Activated CD8-positive, alpha-beta memory T cell treated with anti-CD3 and anti-CD28 coated beads, Interleukin-2, amount 50 U/mL, for 48 hours (primary cell): ENCODE measurements at regions not wholly inside any gene's neighbourhood (a gene's known extent, or its start where the extent isn't known, plus 50 kb on each side); places are given as distances from the start of the nearest gene placed in this dataset.
"Not testable (repeated sequence)": the region's sequence is repeated elsewhere in the genome, so short reads cannot be mapped to it uniquely, and the experiment has no call there.

Experiments used
- DNase-seq: peaks from one replicate; pipeline ENCODE4 v3.0.0-alpha.2; 2020

DNA sequence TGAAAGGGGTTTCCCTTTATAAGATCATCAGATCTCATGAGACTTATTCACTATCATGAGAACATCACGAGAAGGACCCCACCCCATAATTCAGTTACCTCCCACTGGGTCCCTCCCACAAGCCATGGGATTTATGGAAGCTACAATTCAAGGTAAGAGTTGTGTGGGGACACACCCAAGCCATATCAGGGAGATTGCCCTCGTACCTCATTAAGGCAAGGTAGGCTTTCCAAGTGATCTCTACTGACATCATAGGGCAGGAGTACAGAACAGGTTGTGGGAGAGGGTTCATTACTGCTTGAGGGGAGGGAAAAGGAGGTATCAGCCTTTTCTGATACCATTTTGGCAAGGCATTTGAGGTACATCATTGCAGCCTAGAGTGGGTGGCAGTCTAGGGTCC lies 524.6 kb downstream of the PRKD1 start:
- DNase-seq: no peak

DNA sequence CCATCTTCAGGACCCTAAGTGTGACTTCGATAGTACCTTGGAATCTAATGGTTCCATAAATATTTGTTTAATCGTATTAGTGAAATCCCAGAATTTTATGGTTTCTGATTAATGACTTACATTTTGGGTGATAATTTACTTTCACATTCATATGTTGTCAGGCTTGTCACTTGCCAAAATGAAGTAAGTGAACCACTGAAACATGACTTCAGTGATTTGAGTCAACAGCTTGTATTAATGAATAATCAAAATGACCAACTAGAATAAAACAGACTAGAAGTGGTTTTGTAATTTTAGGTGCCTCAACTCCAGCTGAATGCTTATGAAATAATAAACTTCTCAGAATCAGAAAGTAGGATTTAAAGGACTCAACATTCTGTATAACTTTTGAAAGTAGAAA lies 517.1 kb downstream of the PRKD1 start:
- DNase-seq: no peak

DNA sequence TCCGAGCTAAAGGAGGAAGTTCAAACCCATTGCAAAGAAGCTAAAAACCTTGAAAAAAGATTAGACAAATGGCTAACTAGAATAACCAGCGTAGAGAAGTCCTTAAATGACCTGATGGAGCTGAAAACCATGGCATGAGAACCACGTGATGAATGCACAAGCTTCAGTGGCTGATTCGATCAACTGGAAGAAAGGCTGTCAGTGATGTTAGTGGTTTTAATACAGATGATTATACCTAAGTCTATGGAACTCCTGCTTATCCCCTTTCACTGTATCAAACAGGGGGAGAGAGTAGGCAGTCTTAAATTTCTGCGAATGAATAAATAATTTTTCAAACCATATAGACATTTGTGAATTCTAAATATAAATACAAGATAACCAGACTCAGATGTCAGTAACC lies 512.7 kb downstream of the PRKD1 start:
- DNase-seq: not testable (repeated sequence)

DNA sequence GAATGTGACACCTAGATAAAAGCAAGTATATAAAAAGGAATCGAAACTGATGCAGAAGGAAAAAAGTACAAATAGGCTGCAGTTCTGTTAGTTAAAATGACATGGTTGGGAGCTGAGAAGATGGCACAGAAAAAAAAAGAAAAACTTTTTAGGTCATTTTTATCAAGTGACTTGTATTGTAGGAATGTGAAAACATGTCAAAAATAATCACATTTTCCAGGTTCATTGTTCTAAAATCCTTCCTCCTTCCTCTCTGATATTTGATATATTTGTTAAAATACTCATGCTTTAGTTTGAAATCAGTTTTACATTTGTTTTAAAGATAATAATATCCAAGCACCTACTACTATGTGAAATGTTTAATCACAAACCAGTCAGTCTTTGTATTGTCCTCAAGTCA lies 507.9 kb downstream of the PRKD1 start:
- DNase-seq: no peak

DNA sequence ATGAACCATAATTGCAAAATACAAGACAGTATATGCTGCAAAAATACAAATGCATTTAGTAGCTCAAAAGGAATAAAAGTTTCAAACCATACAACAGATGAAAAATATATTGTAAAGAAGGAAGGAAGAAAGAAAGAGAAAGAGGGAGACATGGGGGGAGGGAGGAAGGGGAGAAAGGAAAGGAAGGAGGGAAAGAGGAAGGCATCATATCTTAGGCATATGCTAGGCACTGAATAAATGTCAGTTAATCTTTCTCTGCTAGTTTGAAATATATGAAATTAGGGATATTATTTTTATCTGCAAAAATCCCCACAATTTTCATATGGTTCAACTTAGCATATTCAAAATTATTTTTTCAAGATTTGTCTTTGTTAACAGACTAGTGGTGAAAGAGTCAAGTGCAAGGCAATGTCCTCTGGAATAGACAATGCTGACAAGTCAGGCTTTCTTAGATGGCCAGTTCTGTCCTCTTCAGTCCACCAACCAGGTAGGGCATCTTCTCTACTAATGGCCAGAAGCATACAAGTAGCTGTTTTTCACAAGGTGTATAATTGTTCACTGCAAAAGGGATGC lies 506.4 kb downstream of the PRKD1 start:
- DNase-seq: no peak

DNA sequence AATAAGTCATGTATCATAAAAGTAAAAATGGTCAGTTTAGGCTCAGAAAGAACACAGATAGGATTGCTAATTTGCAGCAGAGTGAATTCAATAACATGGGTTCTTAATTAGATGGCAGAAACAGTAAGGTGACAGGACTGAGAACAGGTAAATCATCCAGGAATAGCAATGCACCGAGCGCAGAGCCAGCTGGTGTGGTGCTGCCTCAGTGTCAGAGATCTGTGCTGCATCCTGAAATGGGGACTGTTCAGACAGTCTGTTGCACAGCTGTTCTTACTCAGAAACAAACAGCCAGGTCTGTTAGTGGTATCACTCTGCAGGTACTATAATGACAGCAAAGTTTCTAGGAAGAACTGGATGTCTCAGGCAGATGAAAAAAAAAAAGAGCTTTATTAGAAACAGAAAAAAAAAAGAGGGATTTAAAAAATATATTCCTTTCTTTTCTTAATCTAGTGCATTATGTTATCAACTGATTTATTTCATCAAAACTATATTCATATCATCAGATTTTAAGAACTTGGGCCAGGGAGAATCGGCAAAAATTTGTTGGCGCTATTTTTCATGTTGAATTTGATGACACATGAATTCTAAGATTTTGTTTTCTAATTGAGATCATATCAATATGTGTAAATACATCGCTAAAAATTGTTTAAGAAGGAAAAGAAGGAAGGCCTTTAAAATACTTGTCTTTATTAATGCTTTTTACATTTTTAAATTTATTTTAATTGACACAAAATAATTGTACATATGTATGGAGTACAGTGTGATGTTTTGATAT lies 501.8 kb downstream of the PRKD1 start:
- DNase-seq: no peak

DNA sequence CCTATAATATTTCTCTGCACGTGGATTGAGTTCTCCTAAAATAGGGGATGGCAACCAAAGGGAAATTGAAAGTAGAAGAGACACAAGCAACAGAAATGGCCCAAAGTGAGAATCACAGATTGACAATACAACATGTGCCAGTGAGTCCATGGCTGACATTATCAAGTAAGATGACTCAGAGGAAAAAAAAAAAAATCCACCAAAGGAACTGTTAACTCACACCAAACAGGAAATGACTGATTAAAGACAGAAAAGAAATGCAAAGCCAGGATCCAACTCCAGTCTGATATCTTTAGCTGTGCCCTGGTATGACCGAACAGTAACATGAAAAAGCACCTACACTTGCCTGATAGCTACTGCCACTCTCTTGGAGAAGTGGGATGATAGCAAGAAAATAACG lies 485.0 kb downstream of the PRKD1 start:
- DNase-seq: no peak

DNA sequence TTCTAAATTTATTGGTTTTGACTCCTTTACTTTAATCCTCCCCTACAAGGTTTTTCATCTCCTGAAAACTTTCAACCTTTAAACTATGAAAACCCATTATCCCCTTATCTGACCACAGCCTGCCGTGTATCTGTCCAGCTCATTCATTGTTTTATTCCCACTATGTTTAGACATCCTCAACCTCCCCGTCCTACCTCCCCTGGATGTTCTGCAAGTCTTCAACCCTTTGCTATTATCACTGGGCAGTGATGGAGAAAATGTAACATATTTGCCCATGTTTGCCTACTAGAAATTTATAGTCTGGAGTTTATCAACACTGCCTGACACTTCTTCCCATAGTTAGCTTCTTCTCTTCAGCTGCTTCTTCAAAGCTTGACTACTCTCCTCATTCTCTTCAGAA lies 483.4 kb downstream of the PRKD1 start:
- no peak for DNase-seq

DNA sequence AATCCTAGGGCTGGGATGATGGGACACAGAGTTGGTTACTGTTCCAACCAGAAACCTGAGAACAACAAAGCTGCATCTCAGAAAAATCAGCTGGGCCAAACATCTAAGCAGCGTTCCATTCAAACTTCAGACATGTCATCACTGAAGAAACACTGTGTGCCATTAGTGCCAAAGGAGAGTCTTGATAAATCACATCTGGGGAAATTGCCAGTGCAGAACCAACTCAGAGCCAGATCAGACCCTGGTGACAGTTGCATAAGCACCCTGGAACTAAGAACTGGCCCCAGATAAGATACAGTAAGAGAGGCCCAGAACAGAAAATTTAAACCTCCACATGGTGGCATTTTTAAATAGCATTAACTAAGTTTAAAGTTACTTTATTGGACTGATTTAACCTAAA lies 482.8 kb downstream of the PRKD1 start:
- DNase-seq: no peak

DNA sequence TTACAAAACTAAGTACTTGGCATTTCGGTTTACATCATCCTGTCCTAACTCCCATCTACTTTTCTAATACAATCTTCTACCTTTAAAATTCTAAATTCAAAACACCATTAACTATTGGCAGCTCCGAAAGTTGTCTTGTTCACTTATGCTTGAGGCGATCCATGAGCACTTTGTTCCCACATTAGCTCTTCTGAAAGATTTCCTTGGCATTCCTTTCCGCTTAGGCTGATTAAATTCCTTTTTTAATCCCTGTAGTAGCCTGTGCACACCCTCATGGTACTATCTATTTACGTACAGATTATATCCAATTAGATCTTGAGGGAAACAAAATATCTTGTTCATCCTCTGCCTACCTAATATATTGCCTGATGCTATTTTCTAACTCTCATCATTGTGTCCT lies 480.7 kb downstream of the PRKD1 start:
- DNase-seq: no peak

DNA sequence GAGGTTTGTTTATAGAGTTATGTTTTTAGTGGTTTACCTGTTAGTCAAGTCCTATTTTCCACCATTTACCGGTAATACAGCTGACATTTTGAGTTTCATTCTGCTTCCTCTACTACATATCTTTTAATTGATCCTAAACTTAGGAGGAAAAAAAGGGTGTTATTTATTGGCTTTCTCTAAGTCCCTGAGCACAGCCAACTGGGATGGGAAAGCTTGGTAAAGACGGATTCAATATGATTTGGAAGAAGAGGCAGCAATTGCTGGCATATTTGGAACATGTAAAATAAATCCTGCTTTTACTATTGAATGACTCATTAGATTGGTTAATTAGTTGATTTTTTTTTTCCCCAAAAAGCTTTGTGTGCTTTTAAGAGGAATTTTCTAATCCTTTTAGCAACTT lies 475.7 kb downstream of the PRKD1 start:
- no peak for DNase-seq

DNA sequence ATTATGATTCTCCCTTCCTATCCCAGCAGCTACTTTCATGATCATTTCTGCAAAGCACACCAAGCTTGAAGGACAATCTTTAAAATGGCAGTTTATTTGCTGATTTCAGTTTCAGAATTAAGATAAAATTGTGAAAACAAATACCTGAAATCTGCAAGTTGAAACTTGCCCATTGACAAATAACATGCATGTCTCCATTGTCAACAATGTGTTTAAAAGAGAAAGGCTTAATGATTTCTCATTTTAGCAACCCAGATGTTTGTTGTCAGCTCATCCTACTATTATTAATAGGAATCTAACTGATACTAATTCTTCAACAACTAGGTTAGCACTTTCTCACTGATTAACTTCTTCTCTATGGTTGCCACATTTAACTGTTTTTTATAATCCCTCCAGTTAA lies 474.6 kb downstream of the PRKD1 start:
- DNase-seq: no peak

DNA sequence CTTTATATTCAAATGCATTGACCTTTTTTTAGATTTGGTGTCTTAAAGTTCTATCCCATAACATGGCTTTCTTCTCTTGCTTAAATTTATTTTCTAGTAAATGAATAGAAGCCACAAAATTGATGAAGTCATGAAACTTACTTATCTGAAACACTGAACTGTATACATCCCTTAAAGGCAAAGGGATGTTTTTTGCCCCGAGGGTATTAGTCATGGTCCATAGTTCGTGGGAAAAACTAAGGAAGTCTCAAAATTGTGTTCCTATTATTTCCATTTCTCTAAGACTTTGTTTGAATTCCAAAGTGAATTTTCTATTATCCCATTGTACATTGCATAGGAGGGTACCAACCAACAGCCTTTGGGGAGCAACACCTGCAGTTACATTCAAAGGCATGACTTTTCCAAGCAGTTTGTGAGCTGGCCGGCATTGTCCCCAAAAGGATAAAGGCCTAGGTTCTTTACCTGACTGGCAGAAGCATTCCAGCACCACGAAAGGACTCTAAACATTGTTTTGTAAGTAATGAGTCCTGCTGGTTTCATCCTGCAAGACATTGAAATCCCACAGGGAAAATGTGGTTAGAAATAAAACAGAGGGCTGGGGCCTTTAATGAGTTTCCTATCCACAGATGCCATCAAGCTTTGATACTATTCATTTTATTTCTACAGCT lies 473.5 kb downstream of the PRKD1 start:
- no peak for DNase-seq

DNA sequence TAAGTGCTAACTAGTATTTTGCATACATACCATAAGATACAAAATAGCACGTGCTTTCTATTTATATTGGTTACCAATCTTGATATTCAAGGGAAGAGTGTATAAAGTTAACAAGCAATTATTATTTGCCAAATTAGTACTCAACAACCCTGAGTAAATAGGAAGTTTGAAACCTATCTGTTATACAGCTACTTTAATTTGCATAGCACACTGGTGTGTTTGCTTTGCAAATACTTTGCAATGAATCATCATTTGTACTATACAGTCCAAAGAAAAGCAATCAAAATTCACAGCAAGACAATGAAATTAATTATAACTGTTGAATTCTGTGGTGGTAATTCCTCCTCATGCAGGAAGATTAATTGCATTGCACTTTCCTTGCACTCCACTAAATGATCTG lies 469.1 kb downstream of the PRKD1 start:
- no peak for DNase-seq

DNA sequence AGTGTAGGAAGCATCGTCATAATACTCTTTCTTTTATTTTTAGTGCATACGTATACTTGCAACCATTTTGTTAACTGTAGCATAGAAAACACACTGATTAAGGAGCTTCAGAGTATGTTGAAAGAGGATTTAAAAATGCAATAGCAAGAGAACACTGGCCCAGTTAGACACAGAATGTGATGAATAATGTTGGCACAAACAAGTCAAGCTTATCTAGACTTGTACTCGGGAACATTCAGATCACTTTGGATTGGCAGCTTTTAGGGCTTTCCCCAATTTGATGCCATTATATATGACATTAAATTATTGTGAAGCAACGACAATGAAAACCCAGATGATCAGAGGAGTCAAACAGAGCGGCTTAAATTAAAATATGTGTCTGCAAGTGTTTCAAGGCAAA lies 468.1 kb downstream of the PRKD1 start:
- DNase-seq: no peak

DNA sequence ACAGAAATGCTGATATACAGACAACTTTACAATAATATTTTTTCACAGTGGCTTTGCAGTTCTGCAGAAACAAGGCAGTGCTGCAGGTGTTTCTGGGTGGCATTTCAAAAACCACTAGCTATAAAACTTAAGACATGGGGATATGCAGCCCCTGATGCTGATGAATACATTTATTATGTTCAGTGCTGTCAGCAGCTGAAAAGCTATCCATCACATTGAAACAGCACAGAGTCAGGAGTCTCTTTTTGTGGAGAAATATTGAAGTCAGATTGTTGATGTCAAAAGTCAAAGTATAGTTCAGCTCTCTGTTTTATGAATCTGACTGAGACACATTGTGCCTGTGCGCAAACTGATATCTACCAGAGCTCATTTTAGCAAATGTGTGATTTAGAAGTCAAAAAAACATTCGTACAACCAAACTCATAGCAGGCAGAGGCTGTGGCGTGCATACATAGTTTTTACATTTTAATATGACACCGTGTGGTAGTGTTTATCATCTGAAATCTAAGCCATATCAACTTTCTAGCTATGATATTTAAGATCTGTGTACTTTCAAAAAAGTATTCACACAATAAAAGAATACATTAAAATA lies 467.6 kb downstream of the PRKD1 start:
- no peak for DNase-seq

DNA sequence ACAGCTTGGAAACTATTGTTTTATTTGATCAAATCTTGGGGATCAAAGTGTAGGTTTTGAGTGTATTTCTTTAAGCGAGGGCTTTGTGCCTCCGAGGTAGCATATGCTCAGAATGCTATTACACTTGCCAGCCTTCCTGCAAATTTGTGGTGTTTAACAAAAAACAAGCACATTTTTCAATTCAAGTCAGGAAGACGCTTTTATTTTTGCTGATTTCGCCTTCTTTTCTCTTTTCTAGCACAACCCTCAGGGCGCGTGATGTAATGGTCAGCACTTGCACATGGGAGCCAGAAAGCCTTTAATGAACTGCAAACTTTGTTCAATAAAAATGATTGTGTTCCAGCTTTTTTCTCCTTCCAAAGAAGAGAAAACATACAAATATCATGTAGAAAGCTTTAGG lies 466.5 kb downstream of the PRKD1 start:
- no peak for DNase-seq

DNA sequence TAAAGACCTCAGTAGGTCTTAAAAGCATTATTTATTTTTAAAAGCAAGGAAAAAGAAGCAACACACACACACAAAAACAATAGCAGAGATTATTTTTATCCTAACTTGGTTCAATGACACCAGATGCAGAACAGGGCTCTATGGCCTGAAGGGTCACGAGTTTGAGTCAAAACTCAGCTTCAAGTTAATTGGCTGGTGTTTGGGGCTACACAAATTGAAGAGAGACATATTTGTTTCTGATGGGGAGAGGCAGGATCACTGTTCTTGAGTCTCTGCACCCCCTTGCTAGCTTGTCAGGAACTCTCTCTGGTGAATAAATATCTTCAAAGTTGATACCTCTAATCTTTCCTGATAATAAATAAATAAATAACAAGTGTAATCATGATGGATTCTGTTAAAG lies 466.1 kb downstream of the PRKD1 start:
- no peak for DNase-seq

DNA sequence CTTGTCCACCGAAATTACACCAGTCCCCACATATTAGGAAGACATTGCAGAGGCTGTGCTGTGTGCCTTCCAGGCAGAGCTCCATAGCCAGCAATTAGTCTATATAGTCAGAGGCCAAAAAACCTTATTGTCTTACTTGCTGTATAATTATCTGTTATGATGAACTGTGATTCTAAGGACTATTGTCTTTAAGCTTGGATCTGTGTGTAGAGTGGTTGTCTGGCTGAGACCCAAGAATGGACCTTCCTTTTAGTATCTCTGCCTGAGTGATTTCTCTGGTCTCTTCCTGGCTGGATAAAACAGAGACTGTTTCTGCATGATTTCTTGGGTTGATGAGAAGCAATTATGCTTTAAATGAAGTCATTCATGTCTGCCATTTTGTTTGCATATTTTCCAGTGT lies 465.3 kb downstream of the PRKD1 start:
- DNase-seq: no peak

DNA sequence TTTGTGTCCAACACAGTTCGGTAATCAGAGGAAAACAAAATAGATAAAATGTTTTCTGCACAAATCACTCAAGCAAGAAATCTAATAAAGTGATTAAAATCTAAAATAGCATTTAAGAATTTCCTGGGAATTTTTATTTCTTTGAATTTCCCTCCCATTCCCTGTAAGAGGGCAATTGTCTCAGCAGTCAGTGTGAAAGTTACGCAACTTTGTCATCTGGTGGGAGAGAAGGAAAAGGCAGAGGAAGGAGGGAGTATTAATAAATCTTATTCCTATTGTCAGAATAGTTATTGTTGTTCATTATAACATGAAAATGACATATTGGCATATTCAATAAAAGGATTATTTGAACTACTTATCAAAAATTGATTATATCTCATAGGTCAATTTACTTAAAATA lies 464.9 kb downstream of the PRKD1 start:
- DNase-seq: no peak

DNA sequence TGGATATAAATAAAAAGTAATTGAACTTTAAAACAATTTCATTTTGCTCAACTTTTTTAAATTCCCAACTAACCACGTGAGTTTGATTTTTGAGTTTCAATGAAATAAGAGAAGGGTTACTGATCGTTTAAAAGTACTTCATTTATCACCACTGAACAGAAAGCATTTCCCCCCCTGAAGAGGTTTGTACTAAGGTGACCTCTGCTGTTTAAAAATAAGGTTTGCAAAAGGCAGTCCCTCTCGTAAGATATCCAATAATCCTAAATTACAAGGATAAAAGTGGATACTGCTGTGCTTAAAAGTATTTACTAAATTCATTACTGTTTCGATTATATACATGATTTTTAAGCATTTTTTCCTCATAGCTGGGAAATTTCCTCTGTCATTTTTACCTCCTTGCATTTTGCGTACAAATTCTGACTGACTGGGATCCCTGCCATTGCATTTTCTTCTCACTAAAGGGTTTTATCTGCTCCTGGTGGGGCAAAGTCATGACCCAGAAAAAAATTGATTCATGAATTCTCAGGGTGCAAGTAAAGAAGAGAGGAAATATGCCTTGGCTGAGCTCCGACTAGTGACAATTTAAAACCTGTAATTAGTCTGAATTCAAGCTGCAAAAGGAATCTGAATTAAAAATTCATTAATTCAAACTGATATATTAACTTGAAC lies 463.8 kb downstream of the PRKD1 start:
- no peak for DNase-seq

DNA sequence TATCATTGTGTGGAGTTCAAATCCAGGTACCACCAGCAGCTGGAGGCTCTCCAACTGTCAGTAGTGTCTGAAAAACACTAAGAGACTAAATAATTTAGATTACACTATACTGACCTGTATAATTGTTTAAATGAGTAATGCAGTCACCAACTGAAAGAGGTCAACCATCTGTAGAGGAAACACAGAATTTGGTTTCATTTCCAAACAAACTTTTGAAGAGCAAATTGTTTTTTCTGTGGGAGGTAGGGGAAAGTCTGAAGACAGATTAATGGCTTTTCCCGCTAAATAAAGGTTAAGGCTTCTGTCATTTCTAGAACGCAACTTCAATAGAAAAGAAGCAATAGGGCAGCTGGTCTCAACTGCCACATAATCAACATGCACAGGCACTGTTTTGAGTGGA lies 462.6 kb downstream of the PRKD1 start:
- no peak for DNase-seq

DNA sequence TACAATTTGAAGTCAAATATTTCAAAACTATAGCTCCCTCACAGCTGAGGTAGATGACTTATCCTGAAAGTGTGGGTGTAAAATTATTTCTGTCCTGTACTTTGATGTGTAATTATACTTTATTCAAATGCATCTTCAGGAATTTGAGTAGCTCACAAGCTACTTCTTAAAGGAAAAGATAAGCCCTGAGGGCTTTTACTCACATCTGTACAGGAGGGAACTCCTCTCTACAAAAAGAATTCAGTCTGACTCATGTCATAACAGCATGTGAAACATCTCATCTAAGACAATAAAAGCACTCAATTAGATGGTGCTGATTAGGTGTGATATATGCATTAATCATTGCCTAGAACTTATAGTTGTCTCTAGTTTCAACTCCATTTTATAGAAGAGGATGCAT lies 452.0 kb downstream of the PRKD1 start:
- no peak for DNase-seq

DNA sequence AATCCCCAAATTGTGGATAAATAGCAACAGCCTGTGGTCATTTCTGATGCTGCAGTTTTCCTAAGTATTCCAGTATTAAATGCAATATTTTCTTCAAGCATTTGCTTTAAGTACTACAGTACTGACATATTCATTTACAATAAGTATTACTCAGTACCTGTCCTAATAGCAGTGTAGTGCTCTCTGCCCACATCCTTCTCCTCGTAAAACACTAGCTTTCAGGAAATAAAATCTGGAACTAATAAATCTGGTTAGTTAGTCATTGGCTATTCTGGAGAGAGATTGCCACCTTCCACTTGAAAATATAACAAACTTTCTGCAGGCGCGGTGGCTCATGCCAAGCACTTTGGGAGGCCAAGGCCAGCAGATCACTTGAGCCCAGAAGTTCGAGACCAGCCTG lies 441.5 kb downstream of the PRKD1 start:
- no peak for DNase-seq
